ENCODE measurements at regions not wholly inside any gene's neighbourhood (a gene's known extent, or its start where the extent isn't known, plus 50 kb on each side); places are given as distances from the start of the nearest gene placed in this dataset.

DNA sequence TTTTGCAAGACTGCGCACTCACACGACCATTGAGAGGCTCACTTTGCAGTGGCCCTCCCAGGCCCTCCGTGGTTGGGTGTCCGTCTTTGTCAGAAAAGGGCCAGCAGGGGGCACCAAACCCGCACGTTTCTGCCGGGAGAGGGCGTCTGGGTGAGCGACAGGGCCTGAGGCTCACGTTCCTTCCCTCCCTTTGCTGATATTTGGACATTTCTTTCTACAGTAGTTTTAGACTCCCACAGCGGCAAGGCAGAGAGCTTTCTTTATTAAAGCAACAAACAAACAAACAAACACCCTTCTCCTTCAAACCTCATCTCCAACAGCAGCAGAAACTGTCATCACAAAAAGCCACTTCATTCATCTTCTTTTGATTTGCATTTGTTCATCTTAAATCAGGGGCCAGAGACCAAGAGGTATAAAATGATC is 79.2 kb upstream of the WDR26 start:
- TF ChIP-seq, protein P1, sequence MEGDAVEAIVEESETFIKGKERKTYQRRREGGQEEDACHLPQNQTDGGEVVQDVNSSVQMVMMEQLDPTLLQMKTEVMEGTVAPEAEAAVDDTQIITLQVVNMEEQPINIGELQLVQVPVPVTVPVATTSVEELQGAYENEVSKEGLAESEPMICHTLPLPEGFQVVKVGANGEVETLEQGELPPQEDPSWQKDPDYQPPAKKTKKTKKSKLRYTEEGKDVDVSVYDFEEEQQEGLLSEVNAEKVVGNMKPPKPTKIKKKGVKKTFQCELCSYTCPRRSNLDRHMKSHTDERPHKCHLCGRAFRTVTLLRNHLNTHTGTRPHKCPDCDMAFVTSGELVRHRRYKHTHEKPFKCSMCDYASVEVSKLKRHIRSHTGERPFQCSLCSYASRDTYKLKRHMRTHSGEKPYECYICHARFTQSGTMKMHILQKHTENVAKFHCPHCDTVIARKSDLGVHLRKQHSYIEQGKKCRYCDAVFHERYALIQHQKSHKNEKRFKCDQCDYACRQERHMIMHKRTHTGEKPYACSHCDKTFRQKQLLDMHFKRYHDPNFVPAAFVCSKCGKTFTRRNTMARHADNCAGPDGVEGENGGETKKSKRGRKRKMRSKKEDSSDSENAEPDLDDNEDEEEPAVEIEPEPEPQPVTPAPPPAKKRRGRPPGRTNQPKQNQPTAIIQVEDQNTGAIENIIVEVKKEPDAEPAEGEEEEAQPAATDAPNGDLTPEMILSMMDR (conservative IDR thresholded peaks at IDR 0.05; ENCODE audit: low read depth in 2 of 2), result peak; percentile 93 to 99
- TF ChIP-seq POLR2AphosphoS5 (IDR thresholded peaks at IDR 0.05; ENCODE audit: low read depth) (no peak), STAT1 (IDR thresholded peaks at IDR 0.05; ENCODE audit: unreplicated experiment) (no peak), JUNB (IDR thresholded peaks at IDR 0.05; ENCODE audit: unreplicated experiment) (no peak), EZH2 (IDR thresholded peaks at IDR 0.05; ENCODE audit: low read depth, unreplicated experiment) (no peak), EZH2phosphoT487 (IDR thresholded peaks at IDR 0.05; ENCODE audit: unreplicated experiment) (no peak), CREB1 (CRISPR knock-in tag; IDR thresholded peaks at IDR 0.05; ENCODE audit: low read depth) (no peak), ZNF331 (CRISPR knock-in tag; IDR thresholded peaks at IDR 0.05; ENCODE audit: low read depth) (no peak), NANOG (IDR thresholded peaks at IDR 0.05; ENCODE audit: borderline replicate concordance) (no peak), ZNF114 (CRISPR knock-in tag; IDR thresholded peaks at IDR 0.05) (no peak)
- TF ChIP-seq, protein P2, sequence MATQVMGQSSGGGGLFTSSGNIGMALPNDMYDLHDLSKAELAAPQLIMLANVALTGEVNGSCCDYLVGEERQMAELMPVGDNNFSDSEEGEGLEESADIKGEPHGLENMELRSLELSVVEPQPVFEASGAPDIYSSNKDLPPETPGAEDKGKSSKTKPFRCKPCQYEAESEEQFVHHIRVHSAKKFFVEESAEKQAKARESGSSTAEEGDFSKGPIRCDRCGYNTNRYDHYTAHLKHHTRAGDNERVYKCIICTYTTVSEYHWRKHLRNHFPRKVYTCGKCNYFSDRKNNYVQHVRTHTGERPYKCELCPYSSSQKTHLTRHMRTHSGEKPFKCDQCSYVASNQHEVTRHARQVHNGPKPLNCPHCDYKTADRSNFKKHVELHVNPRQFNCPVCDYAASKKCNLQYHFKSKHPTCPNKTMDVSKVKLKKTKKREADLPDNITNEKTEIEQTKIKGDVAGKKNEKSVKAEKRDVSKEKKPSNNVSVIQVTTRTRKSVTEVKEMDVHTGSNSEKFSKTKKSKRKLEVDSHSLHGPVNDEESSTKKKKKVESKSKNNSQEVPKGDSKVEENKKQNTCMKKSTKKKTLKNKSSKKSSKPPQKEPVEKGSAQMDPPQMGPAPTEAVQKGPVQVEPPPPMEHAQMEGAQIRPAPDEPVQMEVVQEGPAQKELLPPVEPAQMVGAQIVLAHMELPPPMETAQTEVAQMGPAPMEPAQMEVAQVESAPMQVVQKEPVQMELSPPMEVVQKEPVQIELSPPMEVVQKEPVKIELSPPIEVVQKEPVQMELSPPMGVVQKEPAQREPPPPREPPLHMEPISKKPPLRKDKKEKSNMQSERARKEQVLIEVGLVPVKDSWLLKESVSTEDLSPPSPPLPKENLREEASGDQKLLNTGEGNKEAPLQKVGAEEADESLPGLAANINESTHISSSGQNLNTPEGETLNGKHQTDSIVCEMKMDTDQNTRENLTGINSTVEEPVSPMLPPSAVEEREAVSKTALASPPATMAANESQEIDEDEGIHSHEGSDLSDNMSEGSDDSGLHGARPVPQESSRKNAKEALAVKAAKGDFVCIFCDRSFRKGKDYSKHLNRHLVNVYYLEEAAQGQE (IDR thresholded peaks at IDR 0.05; ENCODE audit: unreplicated experiment), result no peak
- TF ChIP-seq, protein P3, sequence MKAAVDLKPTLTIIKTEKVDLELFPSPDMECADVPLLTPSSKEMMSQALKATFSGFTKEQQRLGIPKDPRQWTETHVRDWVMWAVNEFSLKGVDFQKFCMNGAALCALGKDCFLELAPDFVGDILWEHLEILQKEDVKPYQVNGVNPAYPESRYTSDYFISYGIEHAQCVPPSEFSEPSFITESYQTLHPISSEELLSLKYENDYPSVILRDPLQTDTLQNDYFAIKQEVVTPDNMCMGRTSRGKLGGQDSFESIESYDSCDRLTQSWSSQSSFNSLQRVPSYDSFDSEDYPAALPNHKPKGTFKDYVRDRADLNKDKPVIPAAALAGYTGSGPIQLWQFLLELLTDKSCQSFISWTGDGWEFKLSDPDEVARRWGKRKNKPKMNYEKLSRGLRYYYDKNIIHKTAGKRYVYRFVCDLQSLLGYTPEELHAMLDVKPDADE (IDR thresholded peaks at IDR 0.05), result no peak
- TF ChIP-seq, protein P4, sequence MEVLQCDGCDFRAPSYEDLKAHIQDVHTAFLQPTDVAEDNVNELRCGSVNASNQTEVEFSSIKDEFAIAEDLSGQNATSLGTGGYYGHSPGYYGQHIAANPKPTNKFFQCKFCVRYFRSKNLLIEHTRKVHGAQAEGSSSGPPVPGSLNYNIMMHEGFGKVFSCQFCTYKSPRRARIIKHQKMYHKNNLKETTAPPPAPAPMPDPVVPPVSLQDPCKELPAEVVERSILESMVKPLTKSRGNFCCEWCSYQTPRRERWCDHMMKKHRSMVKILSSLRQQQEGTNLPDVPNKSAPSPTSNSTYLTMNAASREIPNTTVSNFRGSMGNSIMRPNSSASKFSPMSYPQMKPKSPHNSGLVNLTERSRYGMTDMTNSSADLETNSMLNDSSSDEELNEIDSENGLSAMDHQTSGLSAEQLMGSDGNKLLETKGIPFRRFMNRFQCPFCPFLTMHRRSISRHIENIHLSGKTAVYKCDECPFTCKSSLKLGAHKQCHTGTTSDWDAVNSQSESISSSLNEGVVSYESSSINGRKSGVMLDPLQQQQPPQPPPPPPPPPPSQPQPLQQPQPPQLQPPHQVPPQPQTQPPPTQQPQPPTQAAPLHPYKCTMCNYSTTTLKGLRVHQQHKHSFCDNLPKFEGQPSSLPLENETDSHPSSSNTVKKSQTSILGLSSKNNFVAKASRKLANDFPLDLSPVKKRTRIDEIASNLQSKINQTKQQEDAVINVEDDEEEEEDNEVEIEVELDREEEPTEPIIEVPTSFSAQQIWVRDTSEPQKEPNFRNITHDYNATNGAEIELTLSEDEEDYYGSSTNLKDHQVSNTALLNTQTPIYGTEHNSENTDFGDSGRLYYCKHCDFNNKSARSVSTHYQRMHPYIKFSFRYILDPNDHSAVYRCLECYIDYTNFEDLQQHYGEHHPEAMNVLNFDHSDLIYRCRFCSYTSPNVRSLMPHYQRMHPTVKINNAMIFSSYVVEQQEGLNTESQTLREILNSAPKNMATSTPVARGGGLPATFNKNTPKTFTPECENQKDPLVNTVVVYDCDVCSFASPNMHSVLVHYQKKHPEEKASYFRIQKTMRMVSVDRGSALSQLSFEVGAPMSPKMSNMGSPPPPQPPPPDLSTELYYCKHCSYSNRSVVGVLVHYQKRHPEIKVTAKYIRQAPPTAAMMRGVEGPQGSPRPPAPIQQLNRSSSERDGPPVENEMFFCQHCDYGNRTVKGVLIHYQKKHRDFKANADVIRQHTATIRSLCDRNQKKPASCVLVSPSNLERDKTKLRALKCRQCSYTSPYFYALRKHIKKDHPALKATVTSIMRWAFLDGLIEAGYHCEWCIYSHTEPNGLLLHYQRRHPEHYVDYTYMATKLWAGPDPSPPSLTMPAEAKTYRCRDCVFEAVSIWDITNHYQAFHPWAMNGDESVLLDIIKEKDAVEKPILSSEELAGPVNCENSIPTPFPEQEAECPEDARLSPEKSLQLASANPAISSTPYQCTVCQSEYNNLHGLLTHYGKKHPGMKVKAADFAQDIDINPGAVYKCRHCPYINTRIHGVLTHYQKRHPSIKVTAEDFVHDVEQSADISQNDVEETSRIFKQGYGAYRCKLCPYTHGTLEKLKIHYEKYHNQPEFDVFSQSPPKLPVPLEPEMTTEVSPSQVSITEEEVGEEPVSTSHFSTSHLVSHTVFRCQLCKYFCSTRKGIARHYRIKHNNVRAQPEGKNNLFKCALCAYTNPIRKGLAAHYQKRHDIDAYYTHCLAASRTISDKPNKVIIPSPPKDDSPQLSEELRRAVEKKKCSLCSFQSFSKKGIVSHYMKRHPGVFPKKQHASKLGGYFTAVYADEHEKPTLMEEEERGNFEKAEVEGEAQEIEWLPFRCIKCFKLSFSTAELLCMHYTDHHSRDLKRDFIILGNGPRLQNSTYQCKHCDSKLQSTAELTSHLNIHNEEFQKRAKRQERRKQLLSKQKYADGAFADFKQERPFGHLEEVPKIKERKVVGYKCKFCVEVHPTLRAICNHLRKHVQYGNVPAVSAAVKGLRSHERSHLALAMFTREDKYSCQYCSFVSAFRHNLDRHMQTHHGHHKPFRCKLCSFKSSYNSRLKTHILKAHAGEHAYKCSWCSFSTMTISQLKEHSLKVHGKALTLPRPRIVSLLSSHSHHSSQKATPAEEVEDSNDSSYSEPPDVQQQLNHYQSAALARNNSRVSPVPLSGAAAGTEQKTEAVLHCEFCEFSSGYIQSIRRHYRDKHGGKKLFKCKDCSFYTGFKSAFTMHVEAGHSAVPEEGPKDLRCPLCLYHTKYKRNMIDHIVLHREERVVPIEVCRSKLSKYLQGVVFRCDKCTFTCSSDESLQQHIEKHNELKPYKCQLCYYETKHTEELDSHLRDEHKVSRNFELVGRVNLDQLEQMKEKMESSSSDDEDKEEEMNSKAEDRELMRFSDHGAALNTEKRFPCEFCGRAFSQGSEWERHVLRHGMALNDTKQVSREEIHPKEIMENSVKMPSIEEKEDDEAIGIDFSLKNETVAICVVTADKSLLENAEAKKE (CRISPR knock-in tag; IDR thresholded peaks at IDR 0.05), result no peak
